AG04449 (cell line): ENCODE measurements at regions not wholly inside any gene's neighbourhood (a gene's known extent, or its start where the extent isn't known, plus 50 kb on each side); places are given as distances from the start of the nearest gene placed in this dataset.

Source experiments
- CTCF ChIA-PET: fragments of 350-600 bp; formaldehyde crosslinking; extraction: SDS; loops from one replicate; lab custom pipeline; 2021; ENCODE audit warnings: antibody characterized with exemption; lab: Yijun Ruan, JAX
- POLR2A ChIA-PET: fragments of 400-600, 350-600 bp; formaldehyde crosslinking; extraction: SDS; loops from one replicate; lab custom pipeline; 2020; ENCODE audit warnings: antibody characterized with exemption, inconsistent platforms; lab: Yijun Ruan, JAX
- DNase-seq: peaks from one replicate; pipeline ENCODE4 v3.0.0-alpha.2; 2010; ENCODE audit warnings: low read depth, low spot score
- H3K4me3 ChIP-seq: 2 replicates; pipeline ENCODE4 v1.5.1; 2011; ENCODE audit warnings: low read depth, mild to moderate bottlenecking, control low read depth, low read length
- CTCF ChIP-seq: IDR thresholded peaks from one replicate; pipeline ENCODE4 v1.5.1; 2011; ENCODE audit warnings: mild to moderate bottlenecking, moderate library complexity, low read length, control low read depth, inconsistent platforms; ENCODE audit not compliant: insufficient read depth; ENCODE audit errors: missing control alignments

GRCh38 chr13:34412295-34412694, 529.8 kb upstream of the NBEA start:
- ChIA-PET POLR2A (no interaction called here), CTCF (interaction anchor here (2.6 kb wide), 1 partner anchor 12 kb away, joined by 7 read pairs; no protein-coding TSS in a partner anchor)
- no peak for DNase-seq
- no peak overlapping the region for H3K4me3 ChIP-seq
- TF ChIP-seq CTCF: no peak

GRCh38 chr13:34412817-34413375, 529.2 kb upstream of the NBEA start:
- POLR2A ChIA-PET: no interaction called here
- CTCF ChIA-PET: no interaction called here
- TF ChIP-seq CTCF: no peak
- no peak for DNase-seq
- H3K4me3 ChIP-seq: no peak overlapping the region

GRCh38 chr13:34413538-34414210, 528.4 kb upstream of the NBEA start:
- H3K4me3 ChIP-seq: no peak overlapping the region
- no peak for DNase-seq
- no peak for TF ChIP-seq CTCF
- POLR2A ChIA-PET: no interaction called here
- CTCF ChIA-PET: no interaction called here

GRCh38 chr13:34414616-34415015, 527.5 kb upstream of the NBEA start:
- no peak for TF ChIP-seq CTCF
- DNase-seq: no peak
- CTCF ChIA-PET: no interaction called here
- POLR2A ChIA-PET: no interaction called here
- no peak overlapping the region for H3K4me3 ChIP-seq

- no peak for DNase-seq
- POLR2A ChIA-PET: no interaction called here
- no peak for TF ChIP-seq CTCF
- no peak overlapping the region for H3K4me3 ChIP-seq
- CTCF ChIA-PET: no interaction called here
Measured at GRCh38 chr13:34416971-34417380, 525.1 kb upstream of the NBEA start.

GRCh38 chr13:34417896-34418295, 524.2 kb upstream of the NBEA start:
- POLR2A ChIA-PET: no interaction called here
- H3K4me3 ChIP-seq: no peak overlapping the region
- TF ChIP-seq CTCF: no peak
- DNase-seq: no peak
- CTCF ChIA-PET: no interaction called here
